Kidney (tissue), 13 donors: ENCODE measurements at regions not wholly inside any gene's neighbourhood (a gene's known extent, or its start where the extent isn't known, plus 50 kb on each side); places are given as distances from the start of the nearest gene placed in this dataset.

Experiments
- DNase-seq, 5 donors: peaks; one replicate each; pipeline ENCODE4 v3.0.0-alpha.2; 2013 to 2020
- FAIRE-seq: peaks from 2 replicates; lab custom pipeline; 2012; peaks lifted over from hg19 to GRCh38; lab: Jason Lieb, UNC
- H3K27ac ChIP-seq, 2 donors: one replicate each; pipeline ENCODE4 v1.7.0; 2013; ENCODE audit warnings: low read depth in 2 of 2, low read length in 2 of 2, inconsistent platforms in 1 of 2
- H3K27me3 ChIP-seq: one replicate; pipeline ENCODE4 v1.7.1; 2013; ENCODE audit warnings: low read length, inconsistent platforms; ENCODE audit not compliant: control insufficient read depth, insufficient read depth
- H3K36me3 ChIP-seq, 3 donors: one replicate each; pipeline versions ENCODE4 v1.7.0 to v1.7.1; 2013; ENCODE audit warnings: low read length in 3 of 3, control low read depth in 1 of 3, inconsistent platforms in 1 of 3; ENCODE audit not compliant: insufficient read depth in 3 of 3, control insufficient read depth in 2 of 3
- H3K4me1 ChIP-seq, 3 donors: one replicate each; pipeline versions ENCODE4 v1.7.0 to v1.7.1; 2013; ENCODE audit warnings: low read length in 3 of 3, inconsistent platforms in 1 of 3, low read depth in 1 of 3; ENCODE audit not compliant: control insufficient read depth in 2 of 3, insufficient read depth in 2 of 3
- H3K4me3 ChIP-seq, 3 donors: one replicate each; pipeline versions ENCODE4 v1.7.0 to v1.8.1; 2013; ENCODE audit warnings: low read length in 3 of 3, control low read depth in 1 of 3, inconsistent platforms in 1 of 3
- H3K9ac ChIP-seq, 3 donors: one replicate each; pipeline versions ENCODE4 v1.7.0 to v1.7.1; 2013; ENCODE audit warnings: low read length in 3 of 3, control low read depth in 1 of 3, inconsistent platforms in 1 of 3
- H3K9me3 ChIP-seq, 3 donors: one replicate each; pipeline versions ENCODE4 v1.7.0 to v1.7.1; 2013; ENCODE audit warnings: low read length in 3 of 3, control low read depth in 1 of 3, inconsistent platforms in 1 of 3; ENCODE audit not compliant: control insufficient read depth in 2 of 3, insufficient read depth in 1 of 3
- intact Hi-C: fragments of 100-400 bp; cut with DNase I; formaldehyde crosslinking; loops from one replicate; pipeline ENCODE4 v1.11.1; 2022
- TF ChIP-seq, protein P1 (sequence below): IDR thresholded peaks from 3 replicates; pipeline ENCODE4 v1.5.1; 2012; ENCODE audit warnings: mild to moderate bottlenecking, moderate library complexity, borderline replicate concordance; ENCODE audit not compliant: insufficient read depth; ENCODE audit errors: extremely low read depth
- donor health status: control.
- donor health status: control.
- donor health status: control.
- donor health status: control.
- donor health status: control.
- donor health status: DM: yes; HTN: yes; CAD: no.
- donor health status: Normal renal cell carcinoma (clear cell type).

- Histone ChIP-seq H3K36me3 (no peaks in the 10 kb centered on the region), H3K9me3 (no peaks in the 10 kb centered on the region), H3K27me3 (no peaks in the 10 kb centered on the region), H3K27ac (no peak overlapping the region), H3K4me1 (no peaks in the 10 kb centered on the region), H3K4me3 (no peak overlapping the region), H3K9ac (no peak overlapping the region)
- no peak for DNase-seq
- intact Hi-C loops: no loop called here
- TF ChIP-seq, protein P1, sequence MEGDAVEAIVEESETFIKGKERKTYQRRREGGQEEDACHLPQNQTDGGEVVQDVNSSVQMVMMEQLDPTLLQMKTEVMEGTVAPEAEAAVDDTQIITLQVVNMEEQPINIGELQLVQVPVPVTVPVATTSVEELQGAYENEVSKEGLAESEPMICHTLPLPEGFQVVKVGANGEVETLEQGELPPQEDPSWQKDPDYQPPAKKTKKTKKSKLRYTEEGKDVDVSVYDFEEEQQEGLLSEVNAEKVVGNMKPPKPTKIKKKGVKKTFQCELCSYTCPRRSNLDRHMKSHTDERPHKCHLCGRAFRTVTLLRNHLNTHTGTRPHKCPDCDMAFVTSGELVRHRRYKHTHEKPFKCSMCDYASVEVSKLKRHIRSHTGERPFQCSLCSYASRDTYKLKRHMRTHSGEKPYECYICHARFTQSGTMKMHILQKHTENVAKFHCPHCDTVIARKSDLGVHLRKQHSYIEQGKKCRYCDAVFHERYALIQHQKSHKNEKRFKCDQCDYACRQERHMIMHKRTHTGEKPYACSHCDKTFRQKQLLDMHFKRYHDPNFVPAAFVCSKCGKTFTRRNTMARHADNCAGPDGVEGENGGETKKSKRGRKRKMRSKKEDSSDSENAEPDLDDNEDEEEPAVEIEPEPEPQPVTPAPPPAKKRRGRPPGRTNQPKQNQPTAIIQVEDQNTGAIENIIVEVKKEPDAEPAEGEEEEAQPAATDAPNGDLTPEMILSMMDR: no peak
- no peak for FAIRE-seq
Measured at GRCh38 chrX:99909946-99910345, 500.1 kb downstream of the PCDH19 start.

GRCh38 chrX:99901091-99901490, 509.0 kb downstream of the PCDH19 start:
- Histone ChIP-seq H3K4me1 (no peaks in the 10 kb centered on the region), H3K27me3 (no peaks in the 10 kb centered on the region), H3K9me3 (no peaks in the 10 kb centered on the region), H3K27ac (no peak overlapping the region), H3K4me3 (no peak overlapping the region), H3K9ac (no peak overlapping the region), H3K36me3 (no peaks in the 10 kb centered on the region)
- intact Hi-C loops: no loop called here
- TF ChIP-seq, protein P1: no peak
- peak in 1 of 5 donors; percentile 13 for DNase-seq
- no peak for FAIRE-seq

- Histone ChIP-seq H3K9me3 (no peaks in the 10 kb centered on the region), H3K9ac (no peak overlapping the region), H3K4me1 (no peaks in the 10 kb centered on the region), H3K27me3 (no peaks in the 10 kb centered on the region), H3K4me3 (no peak overlapping the region), H3K36me3 (no peaks in the 10 kb centered on the region), H3K27ac (no peak overlapping the region)
- DNase-seq: no peak
- FAIRE-seq: no peak
- intact Hi-C loops: no loop called here
- TF ChIP-seq, protein P1: no peak
Measured at GRCh38 chrX:99887918-99888317, 522.2 kb downstream of the PCDH19 start.

DNA sequence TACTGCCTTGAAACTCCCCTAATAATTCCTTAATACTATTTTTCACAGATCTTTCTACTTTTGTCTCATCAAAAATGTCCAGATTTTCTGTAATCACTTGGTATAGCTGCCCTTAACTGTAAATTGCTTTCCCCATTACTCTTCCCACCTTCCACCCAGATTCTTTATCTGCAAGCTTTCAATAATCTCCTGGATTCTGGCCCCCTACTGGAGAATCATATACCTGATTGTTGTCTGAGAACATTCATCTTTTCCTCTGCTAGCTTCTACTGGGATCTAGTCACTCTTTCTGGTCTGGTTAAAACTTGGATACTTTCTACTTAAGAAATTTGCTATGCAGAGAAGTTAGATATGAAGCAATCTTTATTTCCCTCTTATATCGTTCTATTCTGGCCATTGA, 552.6 kb downstream of the PCDH19 start:
- H3K27ac ChIP-seq: no peak overlapping the region
- H3K4me1 ChIP-seq: no peaks in the 10 kb centered on the region
- DNase-seq: no peak
- FAIRE-seq: no peak
- H3K4me3 ChIP-seq: no peak overlapping the region
- TF ChIP-seq, protein P1: no peak
- intact Hi-C loops: no loop called here
- no peaks in the 10 kb centered on the region for H3K36me3 ChIP-seq
- H3K27me3 ChIP-seq: no peaks in the 10 kb centered on the region
- no peaks in the 10 kb centered on the region for H3K9me3 ChIP-seq
- no peak overlapping the region for H3K9ac ChIP-seq
